K562 (cell line): ENCODE measurements at regions not wholly inside any gene's neighbourhood (a gene's known extent, or its start where the extent isn't known, plus 50 kb on each side); places are given as distances from the start of the nearest gene placed in this dataset.

Experiments
- ATAC-seq: fragments of 200-7000 bp; cut with Tn5 transposase; 3 replicates; pipeline ENCODE4 v1.9.1; 2020; ENCODE audit warnings: moderate library complexity
- BruUV-seq: library from RNA; stranded (reverse); fragments of 400-500 nt; replicated peaks from 2 replicates; lab custom pipeline; 2021; lab: Mats Ljungman, UMichigan
- CTCF ChIA-PET: fragments of 300-600 bp; formaldehyde crosslinking; extraction: SDS; loops from one replicate; lab custom pipeline; 2021; ENCODE audit warnings: low intra/inter-chr PET ratio; lab: Yijun Ruan, JAX
- POLR2A ChIA-PET: fragments of 300-600, 350-650 bp; sonication (Branson Sonifier 250); formaldehyde crosslinking; extraction: SDS; loops from one replicate; lab custom pipeline; 2021; ENCODE audit warnings: antibody characterized with exemption, inconsistent platforms; lab: Yijun Ruan, JAX
- DNase-seq, 4 experiments: peaks; one replicate each; pipeline versions ENCODE4 v3.0.0 to v3.0.0-alpha.2; 2011 to 2018; ENCODE audit warnings: low spot score in 3 of 4, mixed read lengths in 3 of 4; ENCODE audit errors: extremely low read depth in 1 of 4
- FAIRE-seq: peaks from 2 replicates; lab custom pipeline; 2011; peaks lifted over from hg19 to GRCh38; lab: Jason Lieb, UNC
- H2AFZ ChIP-seq: 2 replicates; pipeline ENCODE4 v1.6.0; 2011; ENCODE audit warnings: low read depth, low read length, control low read depth, inconsistent platforms
- H3K27ac ChIP-seq: fragments of 200-600 bp; 3 replicates; pipeline ENCODE4 v1.8.0; 2011; ENCODE audit warnings: low read depth, mild to moderate bottlenecking, control low read depth, inconsistent platforms, low read length, moderate library complexity, mixed read lengths; ENCODE audit errors: extremely low read depth
- H3K27me3 ChIP-seq, 2 experiments: fragments of 300-600 bp in 1 of 2; 2 replicates in 1 of 2; 3 replicates in 1 of 2; pipeline versions ENCODE4 v1.6.0 to v1.8.0; 2011; ENCODE audit warnings: inconsistent platforms in 2 of 2, low read length in 2 of 2, mild to moderate bottlenecking in 1 of 2, mixed read lengths in 1 of 2, moderate library complexity in 1 of 2; ENCODE audit not compliant: control insufficient read depth in 2 of 2, insufficient read depth in 2 of 2
- H3K36me3 ChIP-seq: fragments of 300-600 bp; 3 replicates; pipeline ENCODE4 v1.8.0; 2011; ENCODE audit warnings: mild to moderate bottlenecking, low read length, inconsistent platforms; ENCODE audit not compliant: control insufficient read depth, insufficient read depth
- H3K4me1 ChIP-seq, 2 experiments: fragments of 200-600 bp in 1 of 2; replicated peaks in 1 of 2; 2 replicates in 1 of 2; 3 replicates in 1 of 2; pipeline versions ENCODE4 v1.5.1 to v1.8.0; 2011; ENCODE audit warnings: inconsistent platforms in 2 of 2, low read length in 2 of 2, mild to moderate bottlenecking in 1 of 2, mixed read lengths in 1 of 2, moderate library complexity in 1 of 2; ENCODE audit not compliant: control insufficient read depth in 2 of 2, insufficient read depth in 2 of 2
- H3K4me2 ChIP-seq: 2 replicates; pipeline ENCODE4 v1.6.1; 2011; ENCODE audit warnings: low read length, control low read depth, inconsistent platforms, mixed read lengths; ENCODE audit not compliant: insufficient read depth
- H3K4me3 ChIP-seq: fragments of 200-600 bp; sonication (generic), shearing (Covaris generic); 2 replicates; pipeline ENCODE4 v1.5.1; 2016; ENCODE audit warnings: control low read depth, inconsistent platforms
- H3K79me2 ChIP-seq: fragments of 200-600 bp; 3 replicates; pipeline ENCODE4 v1.8.0; 2011; ENCODE audit warnings: low read length, inconsistent platforms; ENCODE audit not compliant: control insufficient read depth, insufficient read depth
- H3K9ac ChIP-seq, 2 experiments: 2 replicates each; pipeline versions ENCODE4 v1.6.0 to v1.6.1; 2011; ENCODE audit warnings: low read depth in 2 of 2, low read length in 2 of 2, control low read depth in 1 of 2, inconsistent platforms in 1 of 2, mild to moderate bottlenecking in 1 of 2, mixed read lengths in 1 of 2; ENCODE audit not compliant: insufficient read depth in 1 of 2
- H3K9me1 ChIP-seq: one replicate; pipeline ENCODE4 v1.6.0; 2011; ENCODE audit warnings: inconsistent platforms, mild to moderate bottlenecking, low read length, moderate library complexity; ENCODE audit not compliant: control insufficient read depth, insufficient read depth
- H3K9me3 ChIP-seq: replicated peaks from 2 replicates; pipeline ENCODE4 v1.5.1; 2011; ENCODE audit warnings: low read depth, low read length, inconsistent platforms; ENCODE audit not compliant: control insufficient read depth, insufficient read depth
- H4K20me1 ChIP-seq: replicated peaks from 2 replicates; pipeline ENCODE4 v1.6.1; 2011; ENCODE audit warnings: low read length, inconsistent platforms, mixed read lengths; ENCODE audit not compliant: control insufficient read depth, insufficient read depth
- CBX8 ChIP-seq: fragments of 200-600 bp; sonication (generic); IDR thresholded peaks from 2 replicates; pipeline ENCODE4 v1.6.1; 2012; ENCODE audit warnings: borderline replicate concordance, mixed run types, low read depth, mild to moderate bottlenecking, moderate library complexity, mixed read lengths, low read length, control low read depth, inconsistent platforms; ENCODE audit not compliant: poor library complexity, severe bottlenecking; ENCODE audit errors: extremely low read depth
- ESRRB ChIP-seq: fragments of 250-450 bp; sonication (Bioruptor Pico); IDR thresholded peaks from 2 replicates; pipeline ENCODE4 v1.5.0; 2020; ENCODE audit warnings: mild to moderate bottlenecking, moderate library complexity, borderline replicate concordance
- ETS2 ChIP-seq: IDR thresholded peaks from 2 replicates; pipeline ENCODE4 v1.6.1; 2016; ENCODE audit warnings: borderline replicate concordance, missing genetic modification characterization, mild to moderate bottlenecking, moderate library complexity, missing compliant biosample characterization; ENCODE audit not compliant: poor library complexity, severe bottlenecking
- GABPB2 ChIP-seq: fragments of 250-450 bp; sonication (Bioruptor Pico); conservative IDR thresholded peaks from 2 replicates; pipeline ENCODE4 v1.5.1; 2021; ENCODE audit warnings: mild to moderate bottlenecking
- KDM1A ChIP-seq, 2 experiments: fragments of 450-650 bp; IDR thresholded peaks; 2 replicates each; pipeline ENCODE4 v1.6.1; 2016; ENCODE audit warnings: mild to moderate bottlenecking in 2 of 2
- NCOA1 ChIP-seq: fragments of 450-650 bp; IDR thresholded peaks from 2 replicates; pipeline ENCODE4 v1.6.1; 2016; ENCODE audit warnings: low read depth
- POLR3G ChIP-seq: IDR thresholded peaks from 2 replicates; pipeline ENCODE4 v1.6.1; 2011; ENCODE audit not compliant: insufficient read length, insufficient replicate concordance; ENCODE audit errors: extremely low read depth
- PPARD ChIP-seq: fragments of 250-450 bp; sonication (Bioruptor Pico); IDR thresholded peaks from 2 replicates; pipeline ENCODE4 v1.8.0; 2022; ENCODE audit warnings: inconsistent platforms, mild to moderate bottlenecking, moderate library complexity
- SIN3B ChIP-seq: fragments of 450-650 bp; IDR thresholded peaks from 2 replicates; pipeline ENCODE4 v1.6.1; 2017; ENCODE audit warnings: low read depth, mild to moderate bottlenecking, moderate library complexity
- YY1 ChIP-seq, 3 experiments: IDR thresholded peaks; 2 replicates each; pipeline ENCODE4 v1.6.1; 2011; ENCODE audit warnings: low read length in 2 of 3, mild to moderate bottlenecking in 2 of 3, moderate library complexity in 2 of 3, borderline replicate concordance in 1 of 3, control low read depth in 1 of 3, low read depth in 1 of 3; ENCODE audit not compliant: insufficient read depth in 3 of 3, insufficient replicate concordance in 2 of 3, control insufficient read depth in 1 of 3, insufficient read length in 1 of 3; ENCODE audit errors: extremely low read depth in 1 of 3
- ZNF766 ChIP-seq: fragments of 200-800 bp; sonication (Bioruptor generic); conservative IDR thresholded peaks from 2 replicates; pipeline ENCODE4 v1.6.1; 2016; ENCODE audit warnings: missing genetic modification characterization, missing compliant biosample characterization
- WGBS: fragments of 100-300 bp; shearing (Covaris generic); methylation state at CpG from one replicate; pipeline ENCODE4 v1.1.6; 2016; ENCODE audit warnings: low coverage, mixed read lengths; ENCODE audit not compliant: insufficient coverage; ENCODE audit errors: missing lambda C conversion rate; 5-methylcytosine and 5-hydroxymethylcytosine counted together
- in situ Hi-C: fragments of 300-500 bp; cut with MboI; formaldehyde crosslinking; loops from 4 replicates; pipeline ENCODE4 v1.15.0; 2018; ENCODE audit warnings: inconsistent platforms, mixed read lengths
- intact Hi-C: fragments of 100-400 bp; cut with micrococcal nuclease; formaldehyde crosslinking; loops from 2 replicates; pipeline ENCODE4 v1.14.2; 2022
- TF ChIP-seq, protein P1 (sequence below): sonication (generic); formaldehyde crosslinking; IDR thresholded peaks from 2 replicates; pipeline ENCODE4 v1.8.0; 2023; ENCODE audit warnings: mild to moderate bottlenecking, missing genetic modification reagents
- TF ChIP-seq, protein P2 (sequence below): IDR thresholded peaks from 2 replicates; pipeline ENCODE4 v1.6.1; 2011; ENCODE audit not compliant: insufficient read length; ENCODE audit errors: extremely low read depth

DNA sequence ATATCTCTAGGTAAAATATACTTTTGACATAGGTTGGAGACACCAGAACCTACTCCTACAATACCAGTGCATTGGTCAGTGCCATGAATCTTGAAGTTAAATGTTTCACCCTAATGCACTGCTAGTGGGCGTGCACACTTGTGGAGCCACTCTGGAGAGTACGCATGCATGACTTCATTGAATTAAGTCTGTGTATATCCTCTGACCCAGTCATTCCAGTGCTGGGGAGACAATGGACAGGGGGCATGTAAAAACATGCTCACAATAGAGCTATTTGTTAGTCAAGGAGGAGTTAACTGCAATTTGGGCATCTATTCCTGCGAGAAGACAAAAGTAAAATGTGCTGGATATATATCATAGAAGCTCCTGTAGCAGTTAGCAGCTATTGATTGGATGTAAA, 335.4 kb upstream of the NCAM1 start:
- no peak for FAIRE-seq
- no peak overlapping the region for H3K4me2 ChIP-seq
- H3K79me2 ChIP-seq = no peaks in the 10 kb centered on the region
- no peak for TF ChIP-seq SIN3B
- TF ChIP-seq PPARD (CRISPR knock-in tag) = no peak
- no peak for TF ChIP-seq YY1 (IDR thresholded peaks at IDR 0.05; ENCODE audit: borderline replicate concordance in 1 of 3, control insufficient read depth in 1 of 3, extremely low read depth in 1 of 3, insufficient read depth in 3 of 3, insufficient read length in 1 of 3, insufficient replicate concordance in 2 of 3, low read depth in 1 of 3, low read length in 2 of 3)
- TF ChIP-seq ESRRB (CRISPR knock-in tag) = no peak
- no peak for TF ChIP-seq GABPB2 (CRISPR knock-in tag)
- no peak for TF ChIP-seq POLR3G
- TF ChIP-seq, protein P1, sequence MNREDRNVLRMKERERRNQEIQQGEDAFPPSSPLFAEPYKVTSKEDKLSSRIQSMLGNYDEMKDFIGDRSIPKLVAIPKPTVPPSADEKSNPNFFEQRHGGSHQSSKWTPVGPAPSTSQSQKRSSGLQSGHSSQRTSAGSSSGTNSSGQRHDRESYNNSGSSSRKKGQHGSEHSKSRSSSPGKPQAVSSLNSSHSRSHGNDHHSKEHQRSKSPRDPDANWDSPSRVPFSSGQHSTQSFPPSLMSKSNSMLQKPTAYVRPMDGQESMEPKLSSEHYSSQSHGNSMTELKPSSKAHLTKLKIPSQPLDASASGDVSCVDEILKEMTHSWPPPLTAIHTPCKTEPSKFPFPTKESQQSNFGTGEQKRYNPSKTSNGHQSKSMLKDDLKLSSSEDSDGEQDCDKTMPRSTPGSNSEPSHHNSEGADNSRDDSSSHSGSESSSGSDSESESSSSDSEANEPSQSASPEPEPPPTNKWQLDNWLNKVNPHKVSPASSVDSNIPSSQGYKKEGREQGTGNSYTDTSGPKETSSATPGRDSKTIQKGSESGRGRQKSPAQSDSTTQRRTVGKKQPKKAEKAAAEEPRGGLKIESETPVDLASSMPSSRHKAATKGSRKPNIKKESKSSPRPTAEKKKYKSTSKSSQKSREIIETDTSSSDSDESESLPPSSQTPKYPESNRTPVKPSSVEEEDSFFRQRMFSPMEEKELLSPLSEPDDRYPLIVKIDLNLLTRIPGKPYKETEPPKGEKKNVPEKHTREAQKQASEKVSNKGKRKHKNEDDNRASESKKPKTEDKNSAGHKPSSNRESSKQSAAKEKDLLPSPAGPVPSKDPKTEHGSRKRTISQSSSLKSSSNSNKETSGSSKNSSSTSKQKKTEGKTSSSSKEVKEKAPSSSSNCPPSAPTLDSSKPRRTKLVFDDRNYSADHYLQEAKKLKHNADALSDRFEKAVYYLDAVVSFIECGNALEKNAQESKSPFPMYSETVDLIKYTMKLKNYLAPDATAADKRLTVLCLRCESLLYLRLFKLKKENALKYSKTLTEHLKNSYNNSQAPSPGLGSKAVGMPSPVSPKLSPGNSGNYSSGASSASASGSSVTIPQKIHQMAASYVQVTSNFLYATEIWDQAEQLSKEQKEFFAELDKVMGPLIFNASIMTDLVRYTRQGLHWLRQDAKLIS (CRISPR knock-in tag) = no peak
- TF ChIP-seq, protein P2, sequence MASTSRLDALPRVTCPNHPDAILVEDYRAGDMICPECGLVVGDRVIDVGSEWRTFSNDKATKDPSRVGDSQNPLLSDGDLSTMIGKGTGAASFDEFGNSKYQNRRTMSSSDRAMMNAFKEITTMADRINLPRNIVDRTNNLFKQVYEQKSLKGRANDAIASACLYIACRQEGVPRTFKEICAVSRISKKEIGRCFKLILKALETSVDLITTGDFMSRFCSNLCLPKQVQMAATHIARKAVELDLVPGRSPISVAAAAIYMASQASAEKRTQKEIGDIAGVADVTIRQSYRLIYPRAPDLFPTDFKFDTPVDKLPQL = no peak
- TF ChIP-seq CBX8 = no peak
- no peak for TF ChIP-seq NCOA1
- TF ChIP-seq KDM1A (IDR thresholded peaks at IDR 0.05) = no peak
- TF ChIP-seq ETS2 (tag) = no peak
- TF ChIP-seq ZNF766 (CRISPR knock-in tag) = no peak
- H3K27me3 ChIP-seq = no peaks in the 10 kb centered on the region
- ChIA-PET CTCF (no interaction called here), POLR2A (no interaction called here)
- H3K4me3 ChIP-seq = no peak overlapping the region
- ATAC-seq = no peak
- in situ Hi-C loops (no loop called here), intact Hi-C loops (no loop called here)
- no TSS peak for BruUV-seq
- no peaks in the 10 kb centered on the region for H3K4me1 ChIP-seq
- WGBS = 0% methylated on average over 3 of the region's 3 CpGs
- H2AFZ ChIP-seq = no peak overlapping the region
- no peaks in the 10 kb centered on the region for H3K36me3 ChIP-seq
- no peak overlapping the region for H3K9ac ChIP-seq
- no peaks in the 10 kb centered on the region for H3K9me1 ChIP-seq
- no peaks in the 10 kb centered on the region for H3K9me3 ChIP-seq
- H3K27ac ChIP-seq = no peak overlapping the region
- no peaks in the 10 kb centered on the region for H4K20me1 ChIP-seq
- DNase-seq = no peak
